GM23338 (cell line): ENCODE measurements at regions not wholly inside any gene's neighbourhood (a gene's known extent, or its start where the extent isn't known, plus 50 kb on each side); places are given as distances from the start of the nearest gene placed in this dataset.

Experiments used
- ATAC-seq: fragments of 200-7000 bp; cut with Tn5 transposase; 3 replicates; pipeline ENCODE4 v1.9.1; 2020
- DNase-seq: peaks from one replicate; pipeline ENCODE4 v3.0.0-alpha.2; 2015; ENCODE audit warnings: low spot score
- H2AFZ ChIP-seq: fragments of 200-600 bp; sonication (generic); 2 replicates; pipeline ENCODE4 v1.8.0; 2016; ENCODE audit warnings: antibody characterized with exemption, mild to moderate bottlenecking, moderate library complexity
- H3F3A ChIP-seq: fragments of 200-600 bp; sonication (generic); replicated peaks from 2 replicates; pipeline ENCODE4 v1.8.0; 2017; ENCODE audit warnings: antibody characterized with exemption, mixed run types, low read depth
- H3K27ac ChIP-seq: fragments of 200-600 bp; sonication (generic); 2 replicates; pipeline ENCODE4 v1.6.1; 2016; ENCODE audit warnings: low read depth
- H3K27me3 ChIP-seq: fragments of 200-600 bp; sonication (generic); 2 replicates; pipeline ENCODE4 v1.8.0; 2016; ENCODE audit warnings: mild to moderate bottlenecking, mixed run types, moderate library complexity; ENCODE audit not compliant: insufficient read depth
- H3K36me3 ChIP-seq: fragments of 200-600 bp; sonication (generic); 2 replicates; pipeline ENCODE4 v1.8.0; 2016; ENCODE audit warnings: mild to moderate bottlenecking; ENCODE audit not compliant: insufficient read depth
- H3K4me1 ChIP-seq: fragments of 200-600 bp; sonication (generic); 2 replicates; pipeline ENCODE4 v1.8.0; 2016; ENCODE audit warnings: mild to moderate bottlenecking, moderate library complexity; ENCODE audit not compliant: insufficient read depth
- H3K4me2 ChIP-seq: fragments of 200-600 bp; sonication (generic); 2 replicates; pipeline ENCODE4 v1.7.1; 2017; ENCODE audit warnings: mixed run types
- H3K4me3 ChIP-seq: fragments of 200-600 bp; sonication (generic); 2 replicates; pipeline ENCODE4 v1.6.1; 2016; ENCODE audit warnings: mixed run types
- H3K79me2 ChIP-seq: fragments of 200-600 bp; sonication (generic); replicated peaks from 2 replicates; pipeline ENCODE4 v1.8.0; 2017; ENCODE audit warnings: mild to moderate bottlenecking; ENCODE audit not compliant: insufficient read depth
- H3K9me2 ChIP-seq: fragments of 200-600 bp; sonication (generic); 2 replicates; pipeline ENCODE4 v1.8.0; 2017; ENCODE audit not compliant: insufficient read depth
- H4K20me1 ChIP-seq: fragments of 200-600 bp; sonication (generic); replicated peaks from 2 replicates; pipeline ENCODE4 v1.8.0; 2017; ENCODE audit warnings: mild to moderate bottlenecking; ENCODE audit not compliant: insufficient read depth
- H3K27ac Mint-ChIP-seq: 2 replicates; pipeline ENCODE4 v1.8.0; 2020; ENCODE audit warnings: inconsistent platforms, mild to moderate bottlenecking, moderate library complexity, mixed read lengths
- H3K27me3 Mint-ChIP-seq: 3 replicates; pipeline ENCODE4 v1.8.0; 2022; ENCODE audit warnings: low read depth, mild to moderate bottlenecking, moderate library complexity, mixed read lengths, inconsistent platforms; ENCODE audit not compliant: insufficient read depth, poor library complexity
- H3K36me3 Mint-ChIP-seq: 3 replicates; pipeline ENCODE4 v1.8.0; 2021; ENCODE audit warnings: low read depth, mild to moderate bottlenecking, inconsistent platforms, moderate library complexity, mixed read lengths
- H3K4me1 Mint-ChIP-seq: 3 replicates; pipeline ENCODE4 v1.8.0; 2020; ENCODE audit warnings: mild to moderate bottlenecking, inconsistent platforms, mixed read lengths
- H3K4me3 Mint-ChIP-seq: 3 replicates; pipeline ENCODE4 v1.8.0; 2021; ENCODE audit warnings: moderate library complexity, mild to moderate bottlenecking, inconsistent platforms, mixed read lengths
- H3K9me3 Mint-ChIP-seq: 3 replicates; pipeline ENCODE4 v1.8.0; 2020; ENCODE audit warnings: moderate library complexity, mild to moderate bottlenecking, inconsistent platforms, mixed read lengths
- CREB1 ChIP-seq: fragments of 250-450 bp; sonication (Bioruptor Pico); IDR thresholded peaks from 2 replicates; pipeline ENCODE4 v1.5.0; 2020; ENCODE audit warnings: low read depth, mild to moderate bottlenecking, moderate library complexity
- EZH2phosphoT487 ChIP-seq: fragments of 200-600 bp; sonication (generic); IDR thresholded peaks from one replicate; pipeline ENCODE4 v1.8.1; 2018; ENCODE audit warnings: antibody characterized with exemption; ENCODE audit not compliant: unreplicated experiment
- POLR2AphosphoS5 ChIP-seq: IDR thresholded peaks from 2 replicates; pipeline ENCODE4 v1.6.1; 2016; ENCODE audit warnings: antibody characterized with exemption, low read depth
- STAT1 ChIP-seq: IDR thresholded peaks from one replicate; pipeline ENCODE4 v1.6.1; 2016; ENCODE audit warnings: antibody characterized with exemption; ENCODE audit not compliant: unreplicated experiment
- ZNF114 ChIP-seq: fragments of 250-450 bp; sonication (Bioruptor Pico); IDR thresholded peaks from 2 replicates; pipeline ENCODE4 v1.5.0; 2020; ENCODE audit warnings: mild to moderate bottlenecking, moderate library complexity
- TF ChIP-seq, protein P1 (sequence below): fragments of 250-450 bp; sonication (Bioruptor Pico); IDR thresholded peaks from 2 replicates; pipeline ENCODE4 v1.5.0; 2020; ENCODE audit warnings: mild to moderate bottlenecking, moderate library complexity

DNA sequence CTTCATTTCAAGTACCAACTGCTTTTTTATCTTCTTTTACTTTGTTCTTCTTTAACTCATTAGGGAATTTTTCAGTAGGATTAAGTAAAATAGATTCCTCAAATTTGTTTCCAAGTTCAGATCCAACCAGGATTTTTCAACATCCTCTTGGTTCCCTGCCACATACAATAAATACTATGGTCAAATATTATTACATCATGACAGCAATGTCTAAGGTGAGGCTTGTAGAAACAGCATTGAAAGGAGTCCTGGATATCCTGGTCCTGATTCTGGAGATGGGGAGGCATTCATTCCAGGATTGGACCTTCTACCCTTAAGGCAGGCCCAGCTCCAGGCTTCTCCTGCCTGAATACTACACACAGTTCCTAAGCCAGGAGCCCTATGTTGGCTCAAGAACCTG, 80.2 kb upstream of the F3 start (continued):
- TF ChIP-seq, protein P1, sequence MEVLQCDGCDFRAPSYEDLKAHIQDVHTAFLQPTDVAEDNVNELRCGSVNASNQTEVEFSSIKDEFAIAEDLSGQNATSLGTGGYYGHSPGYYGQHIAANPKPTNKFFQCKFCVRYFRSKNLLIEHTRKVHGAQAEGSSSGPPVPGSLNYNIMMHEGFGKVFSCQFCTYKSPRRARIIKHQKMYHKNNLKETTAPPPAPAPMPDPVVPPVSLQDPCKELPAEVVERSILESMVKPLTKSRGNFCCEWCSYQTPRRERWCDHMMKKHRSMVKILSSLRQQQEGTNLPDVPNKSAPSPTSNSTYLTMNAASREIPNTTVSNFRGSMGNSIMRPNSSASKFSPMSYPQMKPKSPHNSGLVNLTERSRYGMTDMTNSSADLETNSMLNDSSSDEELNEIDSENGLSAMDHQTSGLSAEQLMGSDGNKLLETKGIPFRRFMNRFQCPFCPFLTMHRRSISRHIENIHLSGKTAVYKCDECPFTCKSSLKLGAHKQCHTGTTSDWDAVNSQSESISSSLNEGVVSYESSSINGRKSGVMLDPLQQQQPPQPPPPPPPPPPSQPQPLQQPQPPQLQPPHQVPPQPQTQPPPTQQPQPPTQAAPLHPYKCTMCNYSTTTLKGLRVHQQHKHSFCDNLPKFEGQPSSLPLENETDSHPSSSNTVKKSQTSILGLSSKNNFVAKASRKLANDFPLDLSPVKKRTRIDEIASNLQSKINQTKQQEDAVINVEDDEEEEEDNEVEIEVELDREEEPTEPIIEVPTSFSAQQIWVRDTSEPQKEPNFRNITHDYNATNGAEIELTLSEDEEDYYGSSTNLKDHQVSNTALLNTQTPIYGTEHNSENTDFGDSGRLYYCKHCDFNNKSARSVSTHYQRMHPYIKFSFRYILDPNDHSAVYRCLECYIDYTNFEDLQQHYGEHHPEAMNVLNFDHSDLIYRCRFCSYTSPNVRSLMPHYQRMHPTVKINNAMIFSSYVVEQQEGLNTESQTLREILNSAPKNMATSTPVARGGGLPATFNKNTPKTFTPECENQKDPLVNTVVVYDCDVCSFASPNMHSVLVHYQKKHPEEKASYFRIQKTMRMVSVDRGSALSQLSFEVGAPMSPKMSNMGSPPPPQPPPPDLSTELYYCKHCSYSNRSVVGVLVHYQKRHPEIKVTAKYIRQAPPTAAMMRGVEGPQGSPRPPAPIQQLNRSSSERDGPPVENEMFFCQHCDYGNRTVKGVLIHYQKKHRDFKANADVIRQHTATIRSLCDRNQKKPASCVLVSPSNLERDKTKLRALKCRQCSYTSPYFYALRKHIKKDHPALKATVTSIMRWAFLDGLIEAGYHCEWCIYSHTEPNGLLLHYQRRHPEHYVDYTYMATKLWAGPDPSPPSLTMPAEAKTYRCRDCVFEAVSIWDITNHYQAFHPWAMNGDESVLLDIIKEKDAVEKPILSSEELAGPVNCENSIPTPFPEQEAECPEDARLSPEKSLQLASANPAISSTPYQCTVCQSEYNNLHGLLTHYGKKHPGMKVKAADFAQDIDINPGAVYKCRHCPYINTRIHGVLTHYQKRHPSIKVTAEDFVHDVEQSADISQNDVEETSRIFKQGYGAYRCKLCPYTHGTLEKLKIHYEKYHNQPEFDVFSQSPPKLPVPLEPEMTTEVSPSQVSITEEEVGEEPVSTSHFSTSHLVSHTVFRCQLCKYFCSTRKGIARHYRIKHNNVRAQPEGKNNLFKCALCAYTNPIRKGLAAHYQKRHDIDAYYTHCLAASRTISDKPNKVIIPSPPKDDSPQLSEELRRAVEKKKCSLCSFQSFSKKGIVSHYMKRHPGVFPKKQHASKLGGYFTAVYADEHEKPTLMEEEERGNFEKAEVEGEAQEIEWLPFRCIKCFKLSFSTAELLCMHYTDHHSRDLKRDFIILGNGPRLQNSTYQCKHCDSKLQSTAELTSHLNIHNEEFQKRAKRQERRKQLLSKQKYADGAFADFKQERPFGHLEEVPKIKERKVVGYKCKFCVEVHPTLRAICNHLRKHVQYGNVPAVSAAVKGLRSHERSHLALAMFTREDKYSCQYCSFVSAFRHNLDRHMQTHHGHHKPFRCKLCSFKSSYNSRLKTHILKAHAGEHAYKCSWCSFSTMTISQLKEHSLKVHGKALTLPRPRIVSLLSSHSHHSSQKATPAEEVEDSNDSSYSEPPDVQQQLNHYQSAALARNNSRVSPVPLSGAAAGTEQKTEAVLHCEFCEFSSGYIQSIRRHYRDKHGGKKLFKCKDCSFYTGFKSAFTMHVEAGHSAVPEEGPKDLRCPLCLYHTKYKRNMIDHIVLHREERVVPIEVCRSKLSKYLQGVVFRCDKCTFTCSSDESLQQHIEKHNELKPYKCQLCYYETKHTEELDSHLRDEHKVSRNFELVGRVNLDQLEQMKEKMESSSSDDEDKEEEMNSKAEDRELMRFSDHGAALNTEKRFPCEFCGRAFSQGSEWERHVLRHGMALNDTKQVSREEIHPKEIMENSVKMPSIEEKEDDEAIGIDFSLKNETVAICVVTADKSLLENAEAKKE, result no peak
- no peak for TF ChIP-seq CREB1 (CRISPR knock-in tag)
- TF ChIP-seq POLR2AphosphoS5, result no peak
- no peak for TF ChIP-seq ZNF114
- no peak for TF ChIP-seq STAT1
- TF ChIP-seq EZH2phosphoT487, result no peak

DNA sequence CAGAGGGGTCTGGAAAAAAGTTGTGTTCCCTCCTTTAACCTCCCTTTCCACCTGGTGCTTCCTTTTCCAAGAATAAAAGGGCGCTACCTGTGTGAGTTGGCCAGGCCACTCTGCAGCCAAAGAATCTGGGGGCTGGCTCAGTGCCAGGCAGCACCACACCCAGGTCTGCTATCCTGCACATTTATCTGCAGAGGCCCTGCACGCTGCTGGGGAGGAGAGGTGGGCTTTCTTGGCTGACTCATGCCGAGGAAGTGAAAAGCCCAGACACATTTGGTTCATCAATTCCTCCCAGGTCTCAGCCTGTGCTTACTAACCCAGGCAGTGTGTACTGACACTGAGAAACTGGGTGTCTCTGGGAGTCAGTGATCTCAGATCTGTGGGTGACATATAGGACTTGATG, 79.8 kb upstream of the F3 start:
- Histone ChIP-seq H4K20me1 (no peaks in the 10 kb centered on the region), H3K79me2 (no peaks in the 10 kb centered on the region), H3K4me1 (peaks cover 31% of the 10 kb centered on the region), H3K4me2 (no peak overlapping the region), H3K27ac (no peak overlapping the region), H3F3A (0 out of 2 replicates have a peak, but pooled peaks cover 6% of the 10 kb centered on the region), H3K9me2 (peaks cover 3% of the 10 kb centered on the region; the same call in 1 of the 2 replicates), H3K4me3 (no peak overlapping the region), H3K36me3 (no peaks in the 10 kb centered on the region; the same call in 1 of the 2 replicates), H2AFZ (no peak overlapping the region), H3K27me3 (no peaks in the 10 kb centered on the region)
- peaks cover 5% of the 10 kb centered on the region; the same call in 1 of the 3 replicates for H3K36me3 Mint-ChIP-seq
- H3K9me3 Mint-ChIP-seq, result peaks cover 10% of the 10 kb centered on the region
- no peak for DNase-seq
- no peak overlapping the region for H3K27ac Mint-ChIP-seq
- ATAC-seq, result no peak
- peaks cover 13% of the 10 kb centered on the region for H3K27me3 Mint-ChIP-seq
- peaks cover 60% of the 10 kb centered on the region for H3K4me1 Mint-ChIP-seq
- no peak overlapping the region for H3K4me3 Mint-ChIP-seq
- TF ChIP-seq POLR2AphosphoS5 (no peak), STAT1 (no peak)
- TF ChIP-seq, protein P1, result no peak
